Cardiac fibroblast (primary cell): ENCODE measurements at regions not wholly inside any gene's neighbourhood (a gene's known extent, or its start where the extent isn't known, plus 50 kb on each side); places are given as distances from the start of the nearest gene placed in this dataset.
"Not testable (repeated sequence)": the region's sequence is repeated elsewhere in the genome, so short reads cannot be mapped to it uniquely, and the experiment has no call there.

Experiments used
- DNase-seq, 2 donors: peaks; one replicate each; pipeline versions ENCODE4 v3.0.0 to v3.0.0-alpha.2; 2010; ENCODE audit warnings: low read depth in 2 of 2
- H3K4me3 ChIP-seq, 2 donors: replicated peaks in 1 of 2; 1 replicate in 1 of 2; 2 replicates in 1 of 2; pipeline ENCODE4 v1.5.1; 2011; ENCODE audit warnings: low read depth in 2 of 2, low read length in 2 of 2, mild to moderate bottlenecking in 2 of 2, moderate library complexity in 1 of 2
- TF ChIP-seq, protein P1 (sequence below): IDR thresholded peaks from one replicate; pipeline ENCODE4 v1.5.1; 2011; ENCODE audit warnings: low read depth, mild to moderate bottlenecking, low read length, inconsistent platforms

- TF ChIP-seq, protein P1, sequence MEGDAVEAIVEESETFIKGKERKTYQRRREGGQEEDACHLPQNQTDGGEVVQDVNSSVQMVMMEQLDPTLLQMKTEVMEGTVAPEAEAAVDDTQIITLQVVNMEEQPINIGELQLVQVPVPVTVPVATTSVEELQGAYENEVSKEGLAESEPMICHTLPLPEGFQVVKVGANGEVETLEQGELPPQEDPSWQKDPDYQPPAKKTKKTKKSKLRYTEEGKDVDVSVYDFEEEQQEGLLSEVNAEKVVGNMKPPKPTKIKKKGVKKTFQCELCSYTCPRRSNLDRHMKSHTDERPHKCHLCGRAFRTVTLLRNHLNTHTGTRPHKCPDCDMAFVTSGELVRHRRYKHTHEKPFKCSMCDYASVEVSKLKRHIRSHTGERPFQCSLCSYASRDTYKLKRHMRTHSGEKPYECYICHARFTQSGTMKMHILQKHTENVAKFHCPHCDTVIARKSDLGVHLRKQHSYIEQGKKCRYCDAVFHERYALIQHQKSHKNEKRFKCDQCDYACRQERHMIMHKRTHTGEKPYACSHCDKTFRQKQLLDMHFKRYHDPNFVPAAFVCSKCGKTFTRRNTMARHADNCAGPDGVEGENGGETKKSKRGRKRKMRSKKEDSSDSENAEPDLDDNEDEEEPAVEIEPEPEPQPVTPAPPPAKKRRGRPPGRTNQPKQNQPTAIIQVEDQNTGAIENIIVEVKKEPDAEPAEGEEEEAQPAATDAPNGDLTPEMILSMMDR: no peak
- DNase-seq: no peak
- H3K4me3 ChIP-seq: no peak overlapping the region
These were observed 1899.9 kb downstream of the MAT2B start for GRCh38 chr5:165405340-165405739.

DNA sequence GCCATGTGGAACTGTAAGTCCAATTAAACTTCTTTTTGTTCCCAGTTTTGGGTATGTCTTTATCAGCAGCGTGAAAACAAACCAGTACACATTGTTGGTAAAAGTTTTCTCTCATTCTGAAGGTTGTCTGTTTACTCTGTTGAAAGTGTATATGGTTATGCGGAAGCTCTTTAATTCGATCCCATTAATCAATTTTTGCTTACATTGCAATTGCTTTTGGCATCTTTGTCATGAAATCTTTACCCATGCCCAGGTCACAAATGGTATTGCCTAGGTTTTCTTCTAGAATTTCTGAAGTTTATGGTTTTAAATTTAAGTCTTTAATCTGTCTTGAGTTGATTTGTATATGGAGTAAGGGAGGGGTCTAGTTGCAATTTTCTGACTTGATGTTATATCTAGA is 1901.9 kb downstream of the MAT2B start:
- no peak overlapping the region for H3K4me3 ChIP-seq
- no peak for DNase-seq
- TF ChIP-seq, protein P1: no peak

- TF ChIP-seq, protein P1: no peak
- DNase-seq: peak in 1 of 2 donors; percentile 1
- no peak overlapping the region for H3K4me3 ChIP-seq
These were observed 1905.1 kb downstream of the MAT2B start for GRCh38 chr5:165410476-165410875.

GRCh38 chr5:165411532-165411931 is 1906.1 kb downstream of the MAT2B start:
- not testable (repeated sequence) for H3K4me3 ChIP-seq, DNase-seq

DNA sequence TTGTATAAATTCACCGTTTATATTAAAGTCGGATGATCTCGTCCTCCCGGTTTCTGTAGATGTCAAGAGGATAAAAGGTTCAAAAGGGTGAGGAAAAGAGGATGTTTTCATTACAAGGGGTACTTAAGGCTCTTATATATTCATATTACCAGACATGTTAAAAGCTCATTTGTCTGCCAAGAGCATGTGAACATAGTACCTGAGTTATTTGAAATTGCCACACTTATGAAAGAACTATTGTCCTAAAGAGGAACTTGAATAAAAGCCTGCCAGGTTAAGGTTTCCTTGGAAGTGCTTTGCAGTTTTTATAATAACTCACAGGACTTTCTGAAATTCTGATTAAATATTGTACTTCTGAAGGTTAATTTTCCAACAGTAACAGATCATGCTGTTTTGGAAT is 1915.1 kb downstream of the MAT2B start:
- H3K4me3 ChIP-seq: no peak overlapping the region
- no peak for DNase-seq
- TF ChIP-seq, protein P1: no peak

GRCh38 chr5:165423697-165424299 is 1918.4 kb downstream of the MAT2B start:
- TF ChIP-seq, protein P1: no peak
- no peak overlapping the region for H3K4me3 ChIP-seq
- DNase-seq: no peak

GRCh38 chr5:165425594-165425993 is 1920.2 kb downstream of the MAT2B start:
- TF ChIP-seq, protein P1: no peak
- DNase-seq: no peak
- H3K4me3 ChIP-seq: no peak overlapping the region
